ENCODE measurements at regions not wholly inside any gene's neighbourhood (a gene's known extent, or its start where the extent isn't known, plus 50 kb on each side); places are given as distances from the start of the nearest gene placed in this dataset.
"Not testable (repeated sequence)": the region's sequence is repeated elsewhere in the genome, so short reads cannot be mapped to it uniquely, and the experiment has no call there.

- WGBS (ENCODE audit: insufficient coverage), result no CpG with 5 or more reads among the region's 3 CpGs
- H3K27me3 Mint-ChIP-seq, result no peaks in the 10 kb centered on the region
- Histone ChIP-seq H3K4me3 (ENCODE audit: control insufficient read depth in 1 of 2, extremely low read depth in 1 of 2, low read length in 1 of 2) (no peak overlapping the region), H3K4me1 (ENCODE audit: control insufficient read depth in 1 of 2, extremely low read depth in 1 of 2, insufficient read depth in 2 of 2, low read length in 2 of 2) (no peaks in the 10 kb centered on the region), H3K27ac (ENCODE audit: low read length) (no peak overlapping the region), H3K9me3 (no peaks in the 10 kb centered on the region), H3K27me3 (replicated peaks in 1 of 2; ENCODE audit: control insufficient read depth in 2 of 2, extremely low read depth in 1 of 2, insufficient read depth in 2 of 2, low read length in 1 of 2) (no peaks in the 10 kb centered on the region), H3K36me3 (ENCODE audit: control insufficient read depth in 2 of 2, extremely low read depth in 1 of 2, insufficient read depth in 1 of 2, low read length in 1 of 2) (no peaks in the 10 kb centered on the region)
- H3K4me3 Mint-ChIP-seq, result no peak overlapping the region
- H3K36me3 Mint-ChIP-seq, result no peaks in the 10 kb centered on the region
- POLR2A ChIA-PET, result no interaction called here
- H3K9me3 Mint-ChIP-seq, result peaks cover 0 to 4% (median 0%) of the 10 kb centered on the region in 3 donors
- no peak overlapping the region for H3K27ac Mint-ChIP-seq
- CTCF ChIA-PET, result no interaction called here
- DNase-seq (no peak), ATAC-seq (replicated peaks in 1 of 4) (no peak)
- H3K4me1 Mint-ChIP-seq, result no peaks in the 10 kb centered on the region
Measured at GRCh38 chrX:25503826-25504225, 488.1 kb upstream of the ARX start.

GRCh38 chrX:25507801-25508200, 492.0 kb upstream of the ARX start:
- DNase-seq (no peak), ATAC-seq (replicated peaks in 1 of 4) (no peak)
- H3K27ac Mint-ChIP-seq, result no peak overlapping the region
- Histone ChIP-seq H3K27ac (ENCODE audit: low read length) (no peak overlapping the region), H3K9me3 (no peaks in the 10 kb centered on the region), H3K4me1 (ENCODE audit: control insufficient read depth in 1 of 2, extremely low read depth in 1 of 2, insufficient read depth in 2 of 2, low read length in 2 of 2) (no peaks in the 10 kb centered on the region), H3K27me3 (replicated peaks in 1 of 2; ENCODE audit: control insufficient read depth in 2 of 2, extremely low read depth in 1 of 2, insufficient read depth in 2 of 2, low read length in 1 of 2) (no peaks in the 10 kb centered on the region), H3K4me3 (ENCODE audit: control insufficient read depth in 1 of 2, extremely low read depth in 1 of 2, low read length in 1 of 2) (no peak overlapping the region), H3K36me3 (ENCODE audit: control insufficient read depth in 2 of 2, extremely low read depth in 1 of 2, insufficient read depth in 1 of 2, low read length in 1 of 2) (no peaks in the 10 kb centered on the region)
- no peak overlapping the region for H3K4me3 Mint-ChIP-seq
- H3K36me3 Mint-ChIP-seq, result no peaks in the 10 kb centered on the region
- WGBS (ENCODE audit: insufficient coverage), result no CpG with 5 or more reads among the region's 2 CpGs
- H3K27me3 Mint-ChIP-seq, result no peaks in the 10 kb centered on the region
- no peaks in the 10 kb centered on the region for H3K4me1 Mint-ChIP-seq
- ChIA-PET CTCF (no interaction called here), POLR2A (interaction anchor here in 1 of 2 donors (0.8 kb wide), 1 partner anchor 1165 kb away, joined by 3 read pairs; no protein-coding TSS in a partner anchor)
- H3K9me3 Mint-ChIP-seq, result peaks cover 0 to 6% (median 4%) of the 10 kb centered on the region in 3 donors

- no peaks in the 10 kb centered on the region for H3K4me1 ChIP-seq (ENCODE audit: control insufficient read depth in 1 of 2, extremely low read depth in 1 of 2, insufficient read depth in 2 of 2, low read length in 2 of 2)
- H3K27ac ChIP-seq (ENCODE audit: low read length), result no peak overlapping the region
- CTCF ChIA-PET, result no interaction called here
- WGBS (ENCODE audit: insufficient coverage), result no CpG with 5 or more reads among the region's 2 CpGs
- POLR2A ChIA-PET, result no interaction called here
- no peaks in the 10 kb centered on the region for H3K36me3 ChIP-seq (ENCODE audit: control insufficient read depth in 2 of 2, extremely low read depth in 1 of 2, insufficient read depth in 1 of 2, low read length in 1 of 2)
- peaks cover 0 to 3% (median 0%) of the 10 kb centered on the region in 3 donors for H3K9me3 Mint-ChIP-seq
- no peak overlapping the region for H3K4me3 ChIP-seq (ENCODE audit: control insufficient read depth in 1 of 2, extremely low read depth in 1 of 2, low read length in 1 of 2)
- no peaks in the 10 kb centered on the region for H3K36me3 Mint-ChIP-seq
- no peaks in the 10 kb centered on the region for H3K4me1 Mint-ChIP-seq
- ATAC-seq (replicated peaks in 1 of 4), result no peak
- H3K27me3 Mint-ChIP-seq, result no peaks in the 10 kb centered on the region
- no peak overlapping the region for H3K27ac Mint-ChIP-seq
- H3K4me3 Mint-ChIP-seq, result no peak overlapping the region
- no peak for DNase-seq
- H3K9me3 ChIP-seq, result no peaks in the 10 kb centered on the region
- no peaks in the 10 kb centered on the region for H3K27me3 ChIP-seq (replicated peaks in 1 of 2; ENCODE audit: control insufficient read depth in 2 of 2, extremely low read depth in 1 of 2, insufficient read depth in 2 of 2, low read length in 1 of 2)
Measured at GRCh38 chrX:25519258-25519657, 503.5 kb upstream of the ARX start.

GRCh38 chrX:25522443-25523010, 506.8 kb upstream of the ARX start:
- POLR2A ChIA-PET; H3K27me3 ChIP-seq (replicated peaks in 1 of 2; ENCODE audit: control insufficient read depth in 2 of 2, extremely low read depth in 1 of 2, insufficient read depth in 2 of 2, low read length in 1 of 2); H3K4me1 Mint-ChIP-seq; H3K27me3 Mint-ChIP-seq; H3K27ac Mint-ChIP-seq; H3K4me3 ChIP-seq (ENCODE audit: control insufficient read depth in 1 of 2, extremely low read depth in 1 of 2, low read length in 1 of 2); H3K4me3 Mint-ChIP-seq; H3K36me3 ChIP-seq (ENCODE audit: control insufficient read depth in 2 of 2, extremely low read depth in 1 of 2, insufficient read depth in 1 of 2, low read length in 1 of 2); H3K9me3 ChIP-seq; H3K9me3 Mint-ChIP-seq; CTCF ChIA-PET; H3K27ac ChIP-seq (ENCODE audit: low read length); H3K36me3 Mint-ChIP-seq; ATAC-seq (replicated peaks in 1 of 4); DNase-seq; H3K4me1 ChIP-seq (ENCODE audit: control insufficient read depth in 1 of 2, extremely low read depth in 1 of 2, insufficient read depth in 2 of 2, low read length in 2 of 2): not testable (repeated sequence)
- WGBS (ENCODE audit: insufficient coverage), result 100% methylated on average over 2 of the region's 20 CpGs

- Mint-ChIP-seq H3K36me3 (no peaks in the 10 kb centered on the region), H3K9me3 (peaks cover 0 to 3% (median 0%) of the 10 kb centered on the region in 3 donors), H3K4me3 (no peak overlapping the region), H3K27me3 (peaks cover 0 to 7% of the 10 kb centered on the region in 2 donors), H3K27ac (no peak overlapping the region), H3K4me1 (no peaks in the 10 kb centered on the region)
- 0% methylated on average over 1 of the region's 7 CpGs for WGBS (ENCODE audit: insufficient coverage)
- Histone ChIP-seq H3K4me1 (ENCODE audit: control insufficient read depth in 1 of 2, extremely low read depth in 1 of 2, insufficient read depth in 2 of 2, low read length in 2 of 2) (no peaks in the 10 kb centered on the region), H3K4me3 (ENCODE audit: control insufficient read depth in 1 of 2, extremely low read depth in 1 of 2, low read length in 1 of 2) (no peak overlapping the region), H3K36me3 (ENCODE audit: control insufficient read depth in 2 of 2, extremely low read depth in 1 of 2, insufficient read depth in 1 of 2, low read length in 1 of 2) (no peaks in the 10 kb centered on the region), H3K9me3 (no peaks in the 10 kb centered on the region), H3K27ac (ENCODE audit: low read length) (no peak overlapping the region), H3K27me3 (replicated peaks in 1 of 2; ENCODE audit: control insufficient read depth in 2 of 2, extremely low read depth in 1 of 2, insufficient read depth in 2 of 2, low read length in 1 of 2) (no peaks in the 10 kb centered on the region)
- POLR2A ChIA-PET, result no interaction called here
- CTCF ChIA-PET, result no interaction called here
- DNase-seq (no peak), ATAC-seq (replicated peaks in 1 of 4) (no peak)
Measured at GRCh38 chrX:25523574-25524540, 508.1 kb upstream of the ARX start.

- Mint-ChIP-seq H3K36me3 (no peaks in the 10 kb centered on the region), H3K4me1 (no peaks in the 10 kb centered on the region), H3K9me3 (no peaks in the 10 kb centered on the region), H3K4me3 (no peak overlapping the region), H3K27ac (no peak overlapping the region), H3K27me3 (peaks cover 0 to 7% of the 10 kb centered on the region in 2 donors)
- ChIA-PET POLR2A (no interaction called here), CTCF (no interaction called here)
- WGBS (ENCODE audit: insufficient coverage), result no CpG with 5 or more reads among the region's 1 CpG
- no peak for DNase-seq
- Histone ChIP-seq H3K27me3 (replicated peaks in 1 of 2; ENCODE audit: control insufficient read depth in 2 of 2, extremely low read depth in 1 of 2, insufficient read depth in 2 of 2, low read length in 1 of 2) (no peaks in the 10 kb centered on the region), H3K36me3 (ENCODE audit: control insufficient read depth in 2 of 2, extremely low read depth in 1 of 2, insufficient read depth in 1 of 2, low read length in 1 of 2) (no peaks in the 10 kb centered on the region), H3K4me1 (ENCODE audit: control insufficient read depth in 1 of 2, extremely low read depth in 1 of 2, insufficient read depth in 2 of 2, low read length in 2 of 2) (no peaks in the 10 kb centered on the region), H3K9me3 (no peaks in the 10 kb centered on the region), H3K4me3 (ENCODE audit: control insufficient read depth in 1 of 2, extremely low read depth in 1 of 2, low read length in 1 of 2) (no peak overlapping the region), H3K27ac (ENCODE audit: low read length) (no peak overlapping the region)
- ATAC-seq (replicated peaks in 1 of 4), result no peak
Measured at GRCh38 chrX:25527156-25527555, 511.4 kb upstream of the ARX start.

All from T-cell (primary cell).